ENCODE measurements at regions not wholly inside any gene's neighbourhood (a gene's known extent, or its start where the extent isn't known, plus 50 kb on each side); places are given as distances from the start of the nearest gene placed in this dataset.
"Not testable (repeated sequence)": the region's sequence is repeated elsewhere in the genome, so short reads cannot be mapped to it uniquely, and the experiment has no call there.

DNA sequence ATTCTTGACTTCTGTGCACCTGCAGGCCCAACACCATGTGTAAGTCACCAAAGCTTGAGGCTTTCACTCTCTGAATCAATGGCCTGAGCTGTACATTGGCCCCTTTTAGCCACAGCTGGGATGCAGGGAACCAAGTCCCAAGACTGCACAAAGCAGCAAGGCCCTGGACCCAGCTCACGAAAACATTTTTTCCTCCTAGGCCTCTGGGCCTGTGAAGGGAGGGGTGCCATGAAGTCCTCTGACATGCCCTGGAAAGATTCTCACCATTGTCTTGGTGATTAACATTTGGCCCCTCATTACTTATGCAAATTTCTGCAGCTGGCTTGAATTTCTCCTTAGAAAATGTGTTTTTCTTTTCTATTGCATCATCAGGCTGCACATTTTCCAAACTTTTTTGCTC is 398.6 kb downstream of the DMRTA1 start:
- ATAC-seq; POLR2A ChIA-PET; H3K27me3 Mint-ChIP-seq; intact Hi-C loops (cut with micrococcal nuclease); H3K36me3 ChIP-seq (ENCODE audit: control insufficient read depth in 2 of 3, insufficient read depth in 3 of 3, low read length in 3 of 3); H3K4me1 ChIP-seq (ENCODE audit: control insufficient read depth in 2 of 2, insufficient read depth in 2 of 2, low read length in 2 of 2); H3K36me3 Mint-ChIP-seq; DNase-seq; H3K27ac Mint-ChIP-seq; H3K9me3 ChIP-seq (ENCODE audit: control insufficient read depth in 2 of 3, low read length in 3 of 3); H3K27me3 ChIP-seq (ENCODE audit: control insufficient read depth in 2 of 2, insufficient read depth in 2 of 2, low read length in 2 of 2); H3K4me1 Mint-ChIP-seq; H3K4me3 ChIP-seq (ENCODE audit: low read length); H3K27ac ChIP-seq (ENCODE audit: low read depth, low read length); H3K4me3 Mint-ChIP-seq; CTCF ChIA-PET: not testable (repeated sequence)
- H3K9me3 Mint-ChIP-seq, result peaks cover 10 to 53% (median 19%) of the 10 kb centered on the region in 11 donors

DNA sequence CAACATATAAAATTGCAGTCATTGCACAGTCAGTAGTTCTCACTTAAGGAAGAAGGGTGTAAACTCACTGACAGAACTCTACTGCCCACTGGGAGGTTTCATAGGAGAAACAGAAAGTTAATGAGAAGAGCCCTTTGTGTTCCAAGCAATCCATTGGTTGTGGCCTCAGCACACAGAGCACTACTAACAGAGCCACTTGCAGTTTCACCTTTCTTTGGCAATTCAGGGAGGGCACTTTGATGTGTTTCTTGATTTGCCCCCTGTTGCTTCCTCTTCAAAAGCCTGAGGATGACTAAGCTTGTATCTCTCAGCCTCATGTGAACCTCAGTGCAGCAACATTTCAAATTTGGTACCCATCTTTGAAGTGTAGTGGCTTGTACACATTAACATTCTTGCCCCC is 409.4 kb downstream of the DMRTA1 start:
- Histone ChIP-seq H3K4me3 (ENCODE audit: low read length) (no peak overlapping the region), H3K9me3 (ENCODE audit: control insufficient read depth in 2 of 3, low read length in 3 of 3) (no peaks in the 10 kb centered on the region), H3K27ac (ENCODE audit: low read depth, low read length) (no peak overlapping the region), H3K4me1 (ENCODE audit: control insufficient read depth in 2 of 2, insufficient read depth in 2 of 2, low read length in 2 of 2) (no peaks in the 10 kb centered on the region), H3K27me3 (ENCODE audit: control insufficient read depth in 2 of 2, insufficient read depth in 2 of 2, low read length in 2 of 2) (no peaks in the 10 kb centered on the region), H3K36me3 (ENCODE audit: control insufficient read depth in 2 of 3, insufficient read depth in 3 of 3, low read length in 3 of 3) (no peaks in the 10 kb centered on the region)
- CTCF ChIA-PET, result no interaction called here
- H3K4me1 Mint-ChIP-seq, result no peaks in the 10 kb centered on the region
- no peak overlapping the region for H3K27ac Mint-ChIP-seq
- no peak overlapping the region for H3K4me3 Mint-ChIP-seq
- H3K27me3 Mint-ChIP-seq, result no peaks in the 10 kb centered on the region
- POLR2A ChIA-PET, result no interaction called here
- no peaks in the 10 kb centered on the region for H3K36me3 Mint-ChIP-seq
- intact Hi-C loops (cut with micrococcal nuclease), result no loop called here
- peaks cover 2 to 38% (median 11%) of the 10 kb centered on the region in 11 donors for H3K9me3 Mint-ChIP-seq
- DNase-seq, result no peak
- no peak for ATAC-seq

DNA sequence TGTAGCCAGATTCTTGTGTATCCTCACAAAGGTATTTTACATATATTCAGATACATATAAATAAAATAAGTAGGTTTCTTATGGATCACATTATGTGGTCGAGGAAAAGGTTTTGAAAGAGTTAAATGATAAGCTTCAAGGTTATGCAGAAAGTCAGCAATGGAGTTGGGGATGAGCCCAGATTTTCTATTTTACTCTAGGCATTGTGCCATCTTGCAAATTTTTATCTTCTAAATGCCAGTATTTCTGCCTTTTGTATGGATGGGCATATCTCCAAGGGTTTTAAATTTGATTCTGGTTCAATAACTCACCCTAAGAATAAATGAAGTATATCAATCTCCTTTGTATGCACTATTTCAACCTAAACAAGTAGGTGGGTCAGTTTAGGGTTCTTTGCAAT is 410.7 kb downstream of the DMRTA1 start:
- no peaks in the 10 kb centered on the region for H3K27me3 ChIP-seq (ENCODE audit: control insufficient read depth in 2 of 2, insufficient read depth in 2 of 2, low read length in 2 of 2)
- Mint-ChIP-seq H3K27me3 (no peaks in the 10 kb centered on the region), H3K27ac (no peak overlapping the region), H3K4me1 (no peaks in the 10 kb centered on the region), H3K9me3 (peaks cover 2 to 40% (median 12%) of the 10 kb centered on the region in 11 donors), H3K36me3 (no peaks in the 10 kb centered on the region), H3K4me3 (no peak overlapping the region)
- no peaks in the 10 kb centered on the region for H3K36me3 ChIP-seq (ENCODE audit: control insufficient read depth in 2 of 3, insufficient read depth in 3 of 3, low read length in 3 of 3)
- no peak for ATAC-seq
- H3K4me3 ChIP-seq (ENCODE audit: low read length), result no peak overlapping the region
- H3K27ac ChIP-seq (ENCODE audit: low read depth, low read length), result no peak overlapping the region
- ChIA-PET CTCF (no interaction called here), POLR2A (no interaction called here)
- DNase-seq, result no peak
- no peaks in the 10 kb centered on the region for H3K9me3 ChIP-seq (ENCODE audit: control insufficient read depth in 2 of 3, low read length in 3 of 3)
- no peaks in the 10 kb centered on the region for H3K4me1 ChIP-seq (ENCODE audit: control insufficient read depth in 2 of 2, insufficient read depth in 2 of 2, low read length in 2 of 2)
- intact Hi-C loops (cut with micrococcal nuclease), result no loop called here

DNA sequence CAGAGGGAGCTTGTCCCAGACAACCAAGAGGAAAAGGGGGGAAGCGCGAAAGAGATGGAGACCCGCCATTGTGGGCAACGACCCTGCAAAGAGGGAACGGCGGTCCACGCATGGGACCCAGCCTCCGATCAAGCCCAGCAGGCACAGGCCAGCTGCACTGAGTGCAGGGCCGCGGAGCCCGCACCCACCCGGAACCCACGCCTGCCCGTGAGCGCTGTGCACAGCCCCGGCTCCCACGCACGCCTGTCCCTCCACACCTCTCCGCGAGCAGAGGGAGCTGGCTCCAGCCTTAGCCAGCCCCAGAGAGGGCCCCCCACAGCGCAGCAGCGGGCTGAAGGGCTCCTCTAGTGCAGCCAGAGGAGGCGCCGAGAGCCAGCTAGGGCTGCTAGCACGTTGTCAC is 416.5 kb downstream of the DMRTA1 start:
- H3K27me3 ChIP-seq (ENCODE audit: control insufficient read depth in 2 of 2, insufficient read depth in 2 of 2, low read length in 2 of 2), result no peaks in the 10 kb centered on the region
- intact Hi-C loops (cut with micrococcal nuclease), result no loop called here
- H3K4me1 ChIP-seq (ENCODE audit: control insufficient read depth in 2 of 2, insufficient read depth in 2 of 2, low read length in 2 of 2), result no peaks in the 10 kb centered on the region
- DNase-seq (no peak), ATAC-seq (peak; percentile 26)
- Mint-ChIP-seq H3K27me3 (no peaks in the 10 kb centered on the region), H3K9me3 (peaks cover 0 to 37% (median 12%) of the 10 kb centered on the region in 11 donors), H3K27ac (no peak overlapping the region), H3K36me3 (no peaks in the 10 kb centered on the region), H3K4me3 (no peak overlapping the region), H3K4me1 (no peaks in the 10 kb centered on the region)
- no peaks in the 10 kb centered on the region for H3K36me3 ChIP-seq (ENCODE audit: control insufficient read depth in 2 of 3, insufficient read depth in 3 of 3, low read length in 3 of 3)
- CTCF ChIA-PET, result no interaction called here
- H3K9me3 ChIP-seq (ENCODE audit: control insufficient read depth in 2 of 3, low read length in 3 of 3), result no peaks in the 10 kb centered on the region
- H3K27ac ChIP-seq (ENCODE audit: low read depth, low read length), result no peak overlapping the region
- H3K4me3 ChIP-seq (ENCODE audit: low read length), result no peak overlapping the region
- POLR2A ChIA-PET, result no interaction called here

DNA sequence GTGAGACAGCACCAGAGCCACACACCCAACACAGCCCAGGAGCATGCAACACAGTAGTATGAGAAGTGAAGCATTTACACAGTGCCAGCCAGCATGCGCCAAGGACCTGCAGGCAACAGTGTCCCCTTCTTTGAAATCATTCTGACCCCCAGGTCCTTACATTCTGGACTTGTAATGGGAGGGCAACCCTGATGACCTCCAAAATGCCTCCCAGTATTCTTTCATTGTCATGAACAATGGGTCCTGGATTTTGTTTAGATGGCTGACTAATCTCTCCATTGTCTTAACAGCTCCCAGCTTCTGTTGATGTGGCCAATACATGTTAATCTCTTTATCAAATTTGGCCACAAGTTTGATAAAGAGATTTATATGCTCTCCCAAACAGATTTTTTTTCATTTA is 417.1 kb downstream of the DMRTA1 start:
- no peak for DNase-seq
- H3K27ac ChIP-seq (ENCODE audit: low read depth, low read length), result no peak overlapping the region
- ChIA-PET POLR2A (no interaction called here), CTCF (no interaction called here)
- Mint-ChIP-seq H3K4me3 (no peak overlapping the region), H3K27ac (no peak overlapping the region), H3K9me3 (peaks cover 0 to 33% (median 12%) of the 10 kb centered on the region in 11 donors), H3K4me1 (no peaks in the 10 kb centered on the region), H3K36me3 (no peaks in the 10 kb centered on the region), H3K27me3 (no peaks in the 10 kb centered on the region)
- no peak overlapping the region for H3K4me3 ChIP-seq (ENCODE audit: low read length)
- no peaks in the 10 kb centered on the region for H3K9me3 ChIP-seq (ENCODE audit: control insufficient read depth in 2 of 3, low read length in 3 of 3)
- intact Hi-C loops (cut with micrococcal nuclease), result no loop called here
- no peaks in the 10 kb centered on the region for H3K27me3 ChIP-seq (ENCODE audit: control insufficient read depth in 2 of 2, insufficient read depth in 2 of 2, low read length in 2 of 2)
- ATAC-seq, result no peak
- H3K36me3 ChIP-seq (ENCODE audit: control insufficient read depth in 2 of 3, insufficient read depth in 3 of 3, low read length in 3 of 3), result no peaks in the 10 kb centered on the region
- H3K4me1 ChIP-seq (ENCODE audit: control insufficient read depth in 2 of 2, insufficient read depth in 2 of 2, low read length in 2 of 2), result no peaks in the 10 kb centered on the region

DNA sequence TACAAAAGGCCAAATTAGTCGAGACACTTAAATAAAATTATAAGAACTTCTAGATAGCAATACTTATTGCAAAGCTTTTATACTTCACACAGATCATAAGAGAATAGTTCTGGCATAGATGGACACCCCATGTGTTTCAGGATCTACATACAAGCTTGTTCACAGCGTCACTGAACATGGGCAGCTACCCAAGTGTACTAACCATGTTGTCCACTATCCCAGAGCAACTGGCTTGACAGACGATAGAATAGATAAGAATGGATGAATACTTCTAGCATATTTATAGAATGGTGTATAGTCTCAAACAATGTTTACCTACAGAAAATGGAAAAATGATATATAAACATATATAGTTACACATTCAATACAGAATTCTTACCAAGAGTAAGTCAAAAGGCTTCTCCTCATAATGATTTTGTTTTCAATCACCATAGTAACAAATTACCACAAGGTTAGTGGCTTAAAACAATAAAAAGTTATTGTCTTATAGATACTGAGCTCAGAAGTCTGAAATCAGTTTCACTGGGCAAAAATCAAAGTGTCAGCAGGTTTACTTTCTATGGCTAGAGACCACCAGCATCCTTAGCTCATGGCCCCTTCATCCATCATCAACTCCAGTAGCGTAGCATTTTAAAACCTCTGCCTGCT is 446.7 kb downstream of the DMRTA1 start:
- POLR2A ChIA-PET, result interaction anchor here (0.7 kb wide), 1 partner anchor 34 kb away, joined by 3 read pairs; no protein-coding TSS in a partner anchor

DNA sequence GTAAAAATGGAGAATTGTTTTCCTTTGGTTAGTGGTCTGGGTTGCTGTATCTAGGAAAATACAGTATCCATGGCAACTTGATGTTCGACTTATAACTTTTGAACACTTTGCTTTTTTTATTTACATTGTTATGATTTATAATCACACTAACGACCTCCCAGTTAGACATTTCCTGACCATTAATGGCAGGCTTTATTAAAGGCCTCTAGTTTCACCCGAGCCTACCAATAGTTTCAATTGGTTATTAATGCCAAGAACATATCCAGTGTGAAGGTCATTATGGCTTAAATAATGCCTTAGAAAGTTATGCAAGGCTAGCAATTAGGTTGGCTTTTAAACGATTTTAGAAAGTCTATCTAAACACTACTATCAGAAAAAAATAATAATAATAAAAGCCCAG is 452.0 kb downstream of the DMRTA1 start:
- H3K4me1 Mint-ChIP-seq, result no peaks in the 10 kb centered on the region
- ChIA-PET POLR2A (no interaction called here), CTCF (no interaction called here)
- no peak for ATAC-seq
- DNase-seq, result no peak
- no peak overlapping the region for H3K4me3 Mint-ChIP-seq
- H3K36me3 Mint-ChIP-seq, result no peaks in the 10 kb centered on the region
- Histone ChIP-seq H3K36me3 (ENCODE audit: control insufficient read depth in 2 of 3, insufficient read depth in 3 of 3, low read length in 3 of 3) (no peaks in the 10 kb centered on the region), H3K27me3 (ENCODE audit: control insufficient read depth in 2 of 2, insufficient read depth in 2 of 2, low read length in 2 of 2) (no peaks in the 10 kb centered on the region), H3K4me3 (ENCODE audit: low read length) (no peak overlapping the region), H3K9me3 (ENCODE audit: control insufficient read depth in 2 of 3, low read length in 3 of 3) (no peaks in the 10 kb centered on the region), H3K27ac (ENCODE audit: low read depth, low read length) (no peak overlapping the region), H3K4me1 (ENCODE audit: control insufficient read depth in 2 of 2, insufficient read depth in 2 of 2, low read length in 2 of 2) (no peaks in the 10 kb centered on the region)
- H3K27me3 Mint-ChIP-seq, result no peaks in the 10 kb centered on the region
- intact Hi-C loops (cut with micrococcal nuclease), result no loop called here
- no peak overlapping the region for H3K27ac Mint-ChIP-seq
- H3K9me3 Mint-ChIP-seq, result peaks cover 0 to 11% (median 2%) of the 10 kb centered on the region in 11 donors

More for the DNA sequence above, 446.7 kb downstream of the DMRTA1 start:
- Mint-ChIP-seq H3K9me3 (peaks cover 0 to 9% (median 3%) of the 10 kb centered on the region in 11 donors), H3K36me3 (no peaks in the 10 kb centered on the region), H3K27ac (no peak overlapping the region), H3K4me3 (no peak overlapping the region), H3K27me3 (no peaks in the 10 kb centered on the region), H3K4me1 (no peaks in the 10 kb centered on the region)
- Histone ChIP-seq H3K4me3 (ENCODE audit: low read length) (no peak overlapping the region), H3K4me1 (ENCODE audit: control insufficient read depth in 2 of 2, insufficient read depth in 2 of 2, low read length in 2 of 2) (no peaks in the 10 kb centered on the region), H3K9me3 (ENCODE audit: control insufficient read depth in 2 of 3, low read length in 3 of 3) (peaks cover 0 to 4% (median 0%) of the 10 kb centered on the region in 3 experiments), H3K27ac (ENCODE audit: low read depth, low read length) (no peak overlapping the region), H3K27me3 (ENCODE audit: control insufficient read depth in 2 of 2, insufficient read depth in 2 of 2, low read length in 2 of 2) (no peaks in the 10 kb centered on the region), H3K36me3 (ENCODE audit: control insufficient read depth in 2 of 3, insufficient read depth in 3 of 3, low read length in 3 of 3) (no peaks in the 10 kb centered on the region)
- intact Hi-C loops (cut with micrococcal nuclease), result no loop called here
- CTCF ChIA-PET, result no interaction called here
- no peak for ATAC-seq
- no peak for DNase-seq

Data from naive thymus-derived CD4-positive, alpha-beta T cell (primary cell).